Spinal cord (tissue), 9 donors: ENCODE measurements at regions not wholly inside any gene's neighbourhood (a gene's known extent, or its start where the extent isn't known, plus 50 kb on each side); places are given as distances from the start of the nearest gene placed in this dataset.

Experiments used
- DNase-seq, 6 donors: peaks; one replicate each; pipeline versions ENCODE4 v3.0.0 to v3.0.0-alpha.2; 2013 to 2015; ENCODE audit warnings: low spot score in 6 of 6, low read depth in 4 of 6
- H3K27ac ChIP-seq: one replicate; pipeline ENCODE4 v1.5.1; 2013; ENCODE audit warnings: low read depth, low read length, control low read depth
- H3K27me3 ChIP-seq: one replicate; pipeline ENCODE4 v1.6.1; 2013; ENCODE audit warnings: low read length; ENCODE audit not compliant: control insufficient read depth, insufficient read depth
- H3K36me3 ChIP-seq: one replicate; pipeline ENCODE4 v1.6.1; 2013; ENCODE audit warnings: low read length; ENCODE audit not compliant: control insufficient read depth, insufficient read depth
- H3K4me1 ChIP-seq: one replicate; pipeline ENCODE4 v1.6.1; 2013; ENCODE audit warnings: low read length; ENCODE audit not compliant: control insufficient read depth, insufficient read depth
- H3K4me3 ChIP-seq: one replicate; pipeline ENCODE4 v1.5.1; 2013; ENCODE audit warnings: low read depth, low read length, control low read depth
- H3K9me3 ChIP-seq: one replicate; pipeline ENCODE4 v1.6.1; 2013; ENCODE audit warnings: low read length; ENCODE audit not compliant: control insufficient read depth, insufficient read depth
- WGBS: methylation state at CpG from one replicate; pipeline ENCODE4 v1.1.5; 2013; ENCODE audit warnings: missing lambda C conversion rate; ENCODE audit not compliant: insufficient coverage; 5-methylcytosine and 5-hydroxymethylcytosine counted together
- donor health status: healthy.

- WGBS, result no CpG with 5 or more reads among the region's 1 CpG
These were observed 202.7 kb downstream of the GBA3 start for GRCh38 chr4:22895482-22895881.

GRCh38 chr4:22884157-22884556 is 191.4 kb downstream of the GBA3 start:
- Histone ChIP-seq H3K4me1 (no peaks in the 10 kb centered on the region), H3K36me3 (no peaks in the 10 kb centered on the region), H3K9me3 (peaks cover 1% of the 10 kb centered on the region), H3K4me3 (no peak overlapping the region), H3K27me3 (no peaks in the 10 kb centered on the region), H3K27ac (no peak overlapping the region)
- no peak for DNase-seq

More at GRCh38 chr4:22895482-22895881, 202.7 kb downstream of the GBA3 start:
- no peak overlapping the region for H3K4me3 ChIP-seq
- no peaks in the 10 kb centered on the region for H3K36me3 ChIP-seq
- no peaks in the 10 kb centered on the region for H3K4me1 ChIP-seq
- no peak overlapping the region for H3K27ac ChIP-seq
- DNase-seq, result no peak
- no peaks in the 10 kb centered on the region for H3K27me3 ChIP-seq
- no peaks in the 10 kb centered on the region for H3K9me3 ChIP-seq

DNA sequence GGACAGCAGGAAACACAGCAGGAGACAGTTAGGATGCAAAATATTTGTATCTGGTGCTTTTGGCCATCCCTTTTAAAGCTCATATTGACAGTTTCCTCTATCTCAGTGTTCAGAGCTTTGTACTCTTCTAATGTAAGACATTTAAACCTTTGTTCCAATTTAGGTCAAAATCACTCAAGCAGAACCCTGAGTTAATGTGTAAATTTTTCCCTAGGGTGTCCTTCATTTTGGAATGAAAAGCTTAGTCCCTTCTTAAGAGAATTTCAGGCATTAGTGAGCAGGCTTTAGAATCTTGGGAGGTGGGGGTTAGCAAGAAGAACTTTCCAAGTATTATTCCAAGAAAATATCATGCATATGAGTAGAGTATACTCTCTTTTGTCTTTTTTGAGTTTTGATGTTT is 188.7 kb downstream of the GBA3 start:
- Histone ChIP-seq H3K4me1 (no peaks in the 10 kb centered on the region), H3K9me3 (peaks cover 1% of the 10 kb centered on the region), H3K36me3 (no peaks in the 10 kb centered on the region), H3K4me3 (no peak overlapping the region), H3K27me3 (no peaks in the 10 kb centered on the region), H3K27ac (no peak overlapping the region)
- peak in 1 of 6 donors; percentile 33 for DNase-seq

- H3K36me3 ChIP-seq, result no peaks in the 10 kb centered on the region
- WGBS, result 76% methylated on average over 12 of the region's 16 CpGs
- H3K27ac ChIP-seq, result no peak overlapping the region
- H3K27me3 ChIP-seq, result no peaks in the 10 kb centered on the region
- no peak overlapping the region for H3K4me3 ChIP-seq
- no peaks in the 10 kb centered on the region for H3K4me1 ChIP-seq
- DNase-seq, result peak in 2 of 6 donors; percentile 64 to 80
- no peaks in the 10 kb centered on the region for H3K9me3 ChIP-seq
These were observed 184.8 kb downstream of the GBA3 start for GRCh38 chr4:22877486-22878052.

- H3K9me3 ChIP-seq, result no peaks in the 10 kb centered on the region
- H3K4me1 ChIP-seq, result no peaks in the 10 kb centered on the region
- H3K27me3 ChIP-seq, result no peaks in the 10 kb centered on the region
- H3K36me3 ChIP-seq, result no peaks in the 10 kb centered on the region
- no peak overlapping the region for H3K4me3 ChIP-seq
- H3K27ac ChIP-seq, result no peak overlapping the region
- DNase-seq, result no peak
- WGBS, result 94% methylated on average over 2 of the region's 2 CpGs
These were observed 183.5 kb downstream of the GBA3 start for GRCh38 chr4:22876270-22876669.

DNA sequence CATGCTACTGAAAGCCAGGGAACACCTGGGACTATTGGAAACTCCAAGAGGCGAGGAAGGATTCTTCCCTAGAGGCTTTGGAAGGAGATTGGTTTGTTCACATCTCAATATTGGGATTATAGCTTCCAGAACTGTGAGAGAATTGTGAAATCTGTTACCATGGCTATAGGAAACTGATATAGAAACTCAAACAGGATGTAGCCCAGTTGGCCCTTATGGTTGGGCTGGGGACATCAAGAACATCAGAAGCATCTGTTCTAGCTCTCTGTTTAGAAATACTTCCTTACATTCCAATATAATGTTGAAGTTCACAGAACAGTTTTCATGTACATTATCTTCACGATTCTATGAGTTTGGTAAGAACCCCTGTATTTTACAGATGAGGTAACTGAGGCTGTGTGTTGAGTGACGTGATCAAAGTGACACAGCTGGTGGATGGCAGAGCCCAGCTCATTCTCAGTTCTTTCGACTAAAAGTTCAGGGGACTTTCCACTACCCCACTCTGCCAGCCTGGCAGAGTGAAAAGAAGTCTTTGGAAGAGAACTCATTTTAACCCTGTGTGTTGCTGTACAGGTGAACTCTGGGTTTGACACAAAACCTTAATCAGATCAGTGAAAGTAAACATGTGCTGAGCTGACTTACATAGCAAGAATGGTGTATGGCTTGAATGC is 183.0 kb downstream of the GBA3 start:
- Histone ChIP-seq H3K9me3 (no peaks in the 10 kb centered on the region), H3K4me3 (no peak overlapping the region), H3K27me3 (no peaks in the 10 kb centered on the region), H3K4me1 (no peaks in the 10 kb centered on the region), H3K27ac (no peak overlapping the region), H3K36me3 (no peaks in the 10 kb centered on the region)
- WGBS, result 84% methylated on average over 2 of the region's 4 CpGs
- DNase-seq, result no peak

DNA sequence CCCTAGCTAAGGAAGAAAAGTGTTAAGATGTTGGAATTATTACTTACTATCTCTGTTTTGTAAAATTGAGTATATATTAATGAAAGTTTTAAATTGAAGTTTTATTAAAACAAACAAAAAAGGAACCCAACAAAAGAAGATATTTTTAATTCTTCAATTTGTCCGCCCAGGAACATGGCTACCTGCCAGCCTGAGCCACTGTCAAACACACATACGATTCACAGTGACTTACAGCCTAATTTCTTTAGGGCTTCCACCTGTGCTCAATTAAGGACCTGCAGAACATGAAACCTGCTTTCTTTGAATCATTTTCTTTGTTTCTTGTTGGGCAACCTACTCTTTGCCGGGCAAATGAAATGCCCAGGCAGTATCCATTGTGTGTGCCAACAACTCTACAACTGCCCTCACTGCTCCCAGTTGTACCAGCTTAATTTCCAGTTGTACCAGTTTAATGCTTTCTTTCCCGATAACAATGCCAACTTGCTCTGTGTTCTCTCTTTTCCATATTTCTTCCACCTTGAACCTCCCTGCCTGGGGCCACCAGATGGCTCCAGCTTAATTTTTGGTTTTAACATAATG is 181.7 kb downstream of the GBA3 start:
- 76% methylated on average over 4 of the region's 4 CpGs for WGBS
- H3K27me3 ChIP-seq, result no peaks in the 10 kb centered on the region
- H3K9me3 ChIP-seq, result no peaks in the 10 kb centered on the region
- H3K4me3 ChIP-seq, result no peak overlapping the region
- H3K4me1 ChIP-seq, result no peaks in the 10 kb centered on the region
- no peak overlapping the region for H3K27ac ChIP-seq
- no peak for DNase-seq
- H3K36me3 ChIP-seq, result no peaks in the 10 kb centered on the region

GRCh38 chr4:22873899-22874298 is 181.2 kb downstream of the GBA3 start:
- Histone ChIP-seq H3K36me3 (no peaks in the 10 kb centered on the region), H3K27ac (no peak overlapping the region)
- WGBS, result no CpG with 5 or more reads among the region's 3 CpGs

GRCh38 chr4:22870847-22871449 is 178.2 kb downstream of the GBA3 start:
- no peaks in the 10 kb centered on the region for H3K9me3 ChIP-seq
- H3K27ac ChIP-seq, result no peak overlapping the region
- DNase-seq, result peak in 1 of 6 donors; percentile 49
- H3K36me3 ChIP-seq, result no peaks in the 10 kb centered on the region
- 41% methylated on average over 5 of the region's 7 CpGs for WGBS
- no peaks in the 10 kb centered on the region for H3K4me1 ChIP-seq
- H3K27me3 ChIP-seq, result no peaks in the 10 kb centered on the region
- H3K4me3 ChIP-seq, result no peak overlapping the region

More at GRCh38 chr4:22873899-22874298, 181.2 kb downstream of the GBA3 start:
- no peak for DNase-seq
- H3K27me3 ChIP-seq, result no peaks in the 10 kb centered on the region
- no peaks in the 10 kb centered on the region for H3K4me1 ChIP-seq
- H3K4me3 ChIP-seq, result no peak overlapping the region
- no peaks in the 10 kb centered on the region for H3K9me3 ChIP-seq

DNA sequence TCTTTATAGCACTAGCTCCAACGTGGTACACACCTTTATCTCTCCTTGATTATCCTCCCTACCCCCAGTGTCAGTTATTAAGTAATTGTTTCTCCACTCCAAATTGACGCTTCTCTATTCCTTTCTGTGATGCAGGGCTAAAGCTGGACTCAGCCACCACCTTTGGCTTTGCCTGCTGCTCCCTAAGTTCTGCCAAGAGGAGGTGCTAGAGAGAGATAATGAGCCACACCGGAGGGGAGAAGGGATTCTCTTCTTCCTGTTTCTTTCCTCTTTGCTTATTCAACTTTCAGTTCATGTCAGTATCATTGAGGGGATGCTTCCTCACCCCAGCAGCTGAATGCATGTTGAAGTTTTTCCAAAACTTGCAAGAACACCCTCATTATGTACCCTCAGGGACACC is 176.5 kb downstream of the GBA3 start:
- WGBS, result 20% methylated on average over 2 of the region's 3 CpGs
- no peaks in the 10 kb centered on the region for H3K27me3 ChIP-seq
- no peak for DNase-seq
- no peaks in the 10 kb centered on the region for H3K9me3 ChIP-seq
- H3K4me1 ChIP-seq, result no peaks in the 10 kb centered on the region
- no peak overlapping the region for H3K4me3 ChIP-seq
- no peak overlapping the region for H3K27ac ChIP-seq
- no peaks in the 10 kb centered on the region for H3K36me3 ChIP-seq
